Hepatocyte (in vitro differentiated cells): ENCODE measurements at regions not wholly inside any gene's neighbourhood (a gene's known extent, or its start where the extent isn't known, plus 50 kb on each side); places are given as distances from the start of the nearest gene placed in this dataset.

ENCODE experiments used
- EZH2 ChIP-seq: fragments of 200-600 bp; sonication (generic); IDR thresholded peaks from 2 replicates; pipeline ENCODE4 v1.6.1; 2016; ENCODE audit warnings: antibody characterized with exemption, mild to moderate bottlenecking, borderline replicate concordance
- EZH2phosphoT487 ChIP-seq: fragments of 200-600 bp; sonication (generic); IDR thresholded peaks from one replicate; pipeline ENCODE4 v1.6.1; 2018; ENCODE audit warnings: antibody characterized with exemption, mild to moderate bottlenecking, low read depth, moderate library complexity; ENCODE audit not compliant: unreplicated experiment, severe bottlenecking
- TF ChIP-seq, protein P1 (sequence below): fragments of 200-600 bp; sonication (generic); IDR thresholded peaks from 2 replicates; pipeline ENCODE4 v1.5.1; 2016; ENCODE audit warnings: antibody characterized with exemption, mild to moderate bottlenecking; ENCODE audit not compliant: poor library complexity

DNA sequence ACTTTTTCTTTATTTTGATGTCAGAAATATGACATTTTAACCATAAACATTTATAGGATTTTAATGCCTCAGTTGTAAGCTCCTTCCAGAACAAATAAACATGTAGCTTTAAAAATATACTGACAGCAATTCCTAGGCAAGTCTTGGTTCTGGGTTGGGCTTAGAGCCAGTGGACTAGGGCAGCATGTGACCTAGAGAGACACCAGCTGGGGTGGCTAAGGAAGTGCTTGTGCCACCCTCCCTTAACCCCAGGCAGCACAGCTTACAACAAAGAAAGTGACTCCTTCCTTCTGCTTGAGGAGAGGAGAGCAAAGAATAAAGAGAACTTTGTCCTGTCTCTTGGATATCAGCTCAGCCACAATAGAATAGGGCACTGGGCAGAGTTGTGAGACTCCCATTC, 61.6 kb upstream of the KTN1 start:
- TF ChIP-seq EZH2phosphoT487 (no peak), EZH2 (no peak)
- TF ChIP-seq, protein P1, sequence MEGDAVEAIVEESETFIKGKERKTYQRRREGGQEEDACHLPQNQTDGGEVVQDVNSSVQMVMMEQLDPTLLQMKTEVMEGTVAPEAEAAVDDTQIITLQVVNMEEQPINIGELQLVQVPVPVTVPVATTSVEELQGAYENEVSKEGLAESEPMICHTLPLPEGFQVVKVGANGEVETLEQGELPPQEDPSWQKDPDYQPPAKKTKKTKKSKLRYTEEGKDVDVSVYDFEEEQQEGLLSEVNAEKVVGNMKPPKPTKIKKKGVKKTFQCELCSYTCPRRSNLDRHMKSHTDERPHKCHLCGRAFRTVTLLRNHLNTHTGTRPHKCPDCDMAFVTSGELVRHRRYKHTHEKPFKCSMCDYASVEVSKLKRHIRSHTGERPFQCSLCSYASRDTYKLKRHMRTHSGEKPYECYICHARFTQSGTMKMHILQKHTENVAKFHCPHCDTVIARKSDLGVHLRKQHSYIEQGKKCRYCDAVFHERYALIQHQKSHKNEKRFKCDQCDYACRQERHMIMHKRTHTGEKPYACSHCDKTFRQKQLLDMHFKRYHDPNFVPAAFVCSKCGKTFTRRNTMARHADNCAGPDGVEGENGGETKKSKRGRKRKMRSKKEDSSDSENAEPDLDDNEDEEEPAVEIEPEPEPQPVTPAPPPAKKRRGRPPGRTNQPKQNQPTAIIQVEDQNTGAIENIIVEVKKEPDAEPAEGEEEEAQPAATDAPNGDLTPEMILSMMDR = no peak
